Fibroblast of lung (primary cell): ENCODE measurements at regions not wholly inside any gene's neighbourhood (a gene's known extent, or its start where the extent isn't known, plus 50 kb on each side); places are given as distances from the start of the nearest gene placed in this dataset.

Experiments
- CTCF ChIP-seq, 2 donors: IDR thresholded peaks in 1 of 2; conservative IDR thresholded peaks in 1 of 2; 1 replicate in 1 of 2; 2 replicates in 1 of 2; pipeline ENCODE4 v1.5.1; 2011 to 2012; ENCODE audit warnings: low read length in 2 of 2, control low read depth in 1 of 2, inconsistent platforms in 1 of 2, low read depth in 1 of 2, mild to moderate bottlenecking in 1 of 2
- EZH2 ChIP-seq: IDR thresholded peaks from 2 replicates; pipeline ENCODE4 v1.5.1; 2012; ENCODE audit warnings: low read length, control low read depth, mild to moderate bottlenecking; ENCODE audit errors: missing control alignments

- TF ChIP-seq CTCF (conservative IDR thresholded peaks at IDR 0.05 in 1 of 2, IDR thresholded peaks at IDR 0.05 in 1 of 2; ENCODE audit: low read depth in 1 of 2, low read length in 2 of 2) (no peak), EZH2 (no peak)
These were observed 221.8 kb upstream of the CTAGE1 start for GRCh38 chr18:22639561-22639960.
